Activated effector memory CD4-positive, alpha-beta T cell treated with anti-CD3 and anti-CD28 coated beads, Interleukin-2, amount 50 U/mL, for 16 hours (primary cell): ENCODE measurements at regions not wholly inside any gene's neighbourhood (a gene's known extent, or its start where the extent isn't known, plus 50 kb on each side); places are given as distances from the start of the nearest gene placed in this dataset.

Source experiments
- DNase-seq: peaks from one replicate; pipeline ENCODE4 v3.0.0-alpha.2; 2020

DNA sequence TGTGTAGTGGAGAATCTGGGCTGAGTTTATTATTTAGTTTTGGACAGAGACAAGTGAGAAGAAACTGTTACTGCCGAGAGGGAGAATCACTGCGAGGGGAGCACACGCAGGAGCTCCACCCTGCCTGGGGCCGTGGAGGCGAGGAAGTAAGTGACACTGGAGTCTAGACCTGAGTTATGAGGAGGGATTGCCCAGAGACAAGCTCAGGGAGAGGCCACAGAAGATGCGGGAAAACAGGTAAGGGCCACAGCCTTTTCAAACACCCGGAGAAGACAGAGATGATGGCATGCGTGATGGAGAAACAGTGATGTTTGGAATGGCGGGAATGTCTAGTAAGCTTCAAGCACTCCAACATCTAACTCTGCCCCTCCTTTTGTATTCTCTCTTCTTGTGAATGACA, 84.1 kb downstream of the TNFSF11 start:
- DNase-seq, result no peak

DNA sequence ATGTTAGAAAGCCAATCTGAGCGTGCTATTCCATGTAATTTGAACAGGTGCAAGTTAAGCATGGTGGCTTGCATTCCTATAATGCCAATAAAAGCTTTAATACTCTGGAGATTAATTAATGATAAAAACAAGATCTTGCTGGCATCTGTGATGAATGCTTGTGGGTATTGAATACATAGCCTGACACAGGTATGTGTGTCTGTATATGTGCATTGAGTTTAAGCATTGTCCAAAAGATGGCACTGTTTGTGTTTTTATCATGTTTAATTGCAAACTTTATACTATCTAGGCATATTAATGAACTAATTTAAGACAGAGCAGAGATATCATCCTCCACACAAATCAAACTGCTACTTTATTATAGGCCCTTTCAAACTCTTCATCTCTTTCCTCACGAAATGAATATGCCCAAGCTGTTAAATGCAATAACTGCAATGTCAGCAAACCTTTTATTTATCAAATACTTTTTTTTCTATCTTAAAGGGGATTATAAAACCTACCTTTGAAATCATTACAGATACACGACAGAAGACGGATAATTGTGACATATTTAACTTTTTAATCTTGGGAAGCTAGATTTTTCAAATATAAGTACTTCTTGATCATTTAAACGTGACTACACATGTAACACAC, 86.5 kb downstream of the TNFSF11 start:
- DNase-seq, result no peak

DNA sequence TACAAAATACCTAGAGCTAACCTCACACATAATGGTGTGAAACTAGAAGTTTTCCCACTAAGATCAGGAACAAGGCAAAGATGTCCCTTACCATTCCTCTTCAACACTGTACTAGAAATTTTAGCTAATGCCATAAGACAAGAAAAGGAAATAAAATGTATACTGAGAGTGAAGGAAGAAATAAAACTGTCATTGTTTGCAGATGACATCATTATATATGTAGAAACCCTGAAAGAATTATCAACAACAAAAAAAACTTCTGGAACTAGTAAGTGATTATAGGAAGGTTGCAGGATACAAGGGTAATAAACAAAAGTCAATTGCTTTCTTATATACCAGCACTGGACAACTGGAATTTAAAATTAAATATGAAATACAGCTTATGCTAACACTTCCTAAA, 93.7 kb downstream of the TNFSF11 start:
- no peak for DNase-seq

DNA sequence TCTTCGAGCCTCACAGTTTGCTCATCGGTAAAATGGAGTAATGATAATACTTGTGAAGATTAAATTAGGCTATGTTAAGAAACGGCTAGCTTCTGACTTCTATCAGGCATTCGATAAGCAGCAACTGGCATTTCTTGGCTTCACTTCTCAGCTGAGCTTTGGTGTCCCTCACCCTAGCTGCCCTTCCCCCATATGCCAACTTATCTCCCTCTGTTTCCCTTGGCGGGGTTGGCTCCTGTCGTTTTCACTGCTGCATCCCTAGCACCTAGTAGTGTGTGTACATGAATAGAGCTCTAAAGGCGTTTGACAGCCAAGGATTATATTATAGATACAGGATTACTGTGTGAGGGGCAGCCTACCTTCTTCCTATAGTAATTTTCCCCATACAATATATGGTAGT, 97.5 kb downstream of the TNFSF11 start:
- no peak for DNase-seq

DNA sequence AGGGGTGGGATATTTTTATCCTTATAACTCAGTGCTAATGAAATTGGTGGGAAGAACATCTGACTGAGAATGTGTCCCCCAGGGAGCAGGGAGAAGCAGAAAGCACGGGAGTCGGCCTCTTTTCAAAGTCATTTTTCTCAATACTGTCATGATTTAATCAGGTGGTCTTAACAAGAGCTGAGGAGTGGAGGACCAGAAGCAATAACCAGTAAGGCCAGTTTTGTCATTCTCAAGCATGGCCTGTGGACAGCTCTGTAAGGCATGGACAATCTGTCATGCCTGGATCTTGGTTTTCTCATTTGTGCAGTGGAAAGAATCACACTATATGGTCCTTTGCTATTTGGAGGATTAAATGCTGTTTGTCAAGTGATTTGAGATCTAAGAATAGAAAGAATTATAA, 99.7 kb downstream of the TNFSF11 start:
- DNase-seq, result no peak

DNA sequence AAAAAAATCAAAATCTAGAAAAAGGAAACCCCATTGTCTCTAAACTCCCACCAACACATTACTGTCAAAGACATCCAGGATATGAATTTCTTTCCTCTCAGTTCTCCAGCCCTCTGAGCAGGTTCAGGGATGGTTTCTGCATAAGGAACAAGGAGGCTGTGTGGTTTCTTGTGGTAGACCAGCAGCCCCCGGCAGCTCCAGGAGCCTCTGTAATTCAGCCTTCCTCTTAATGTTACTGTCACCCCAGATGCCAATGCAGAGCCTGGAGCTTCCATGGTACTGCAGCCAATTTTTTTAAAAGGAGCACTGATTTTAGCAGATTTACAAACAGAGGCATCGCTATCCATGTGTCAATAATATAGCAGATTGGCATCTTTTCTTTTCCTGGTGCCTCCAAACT, 100.6 kb upstream of the FAM216B start:
- DNase-seq, result no peak

DNA sequence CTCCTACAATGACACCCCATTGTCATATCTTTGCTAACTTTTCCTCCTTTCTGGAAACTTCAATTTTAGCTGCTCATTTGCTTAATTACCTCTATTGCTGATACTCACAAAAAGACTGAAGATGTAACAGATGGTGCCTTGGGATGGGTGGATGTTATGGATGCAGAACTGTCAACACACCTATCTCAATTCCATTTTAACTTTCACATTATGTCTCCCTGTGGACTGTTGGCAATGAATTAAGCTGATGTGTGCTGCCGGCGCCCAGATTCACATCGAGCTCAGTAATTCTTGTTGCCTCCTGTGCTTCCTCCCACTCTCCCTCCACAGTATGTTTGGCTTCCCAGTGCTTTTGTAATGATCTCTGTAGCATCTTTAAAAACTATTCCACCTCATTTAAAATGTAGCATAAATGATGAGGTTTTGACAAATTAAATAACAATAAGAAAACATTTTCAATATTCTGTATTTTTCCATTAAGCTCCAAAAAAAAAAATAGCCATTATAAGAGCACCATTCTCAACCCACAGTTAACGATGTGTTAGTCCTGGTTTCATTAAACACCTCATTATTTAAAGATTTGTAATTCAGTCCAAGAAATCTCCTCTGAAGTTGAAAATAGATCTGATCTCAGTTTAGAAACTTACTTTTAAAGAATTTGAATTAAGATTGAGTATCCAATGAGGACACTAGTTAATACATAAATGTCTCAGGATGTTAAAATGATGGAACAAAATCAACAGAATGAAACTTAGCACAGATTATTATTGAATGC, 99.9 kb upstream of the FAM216B start:
- no peak for DNase-seq

DNA sequence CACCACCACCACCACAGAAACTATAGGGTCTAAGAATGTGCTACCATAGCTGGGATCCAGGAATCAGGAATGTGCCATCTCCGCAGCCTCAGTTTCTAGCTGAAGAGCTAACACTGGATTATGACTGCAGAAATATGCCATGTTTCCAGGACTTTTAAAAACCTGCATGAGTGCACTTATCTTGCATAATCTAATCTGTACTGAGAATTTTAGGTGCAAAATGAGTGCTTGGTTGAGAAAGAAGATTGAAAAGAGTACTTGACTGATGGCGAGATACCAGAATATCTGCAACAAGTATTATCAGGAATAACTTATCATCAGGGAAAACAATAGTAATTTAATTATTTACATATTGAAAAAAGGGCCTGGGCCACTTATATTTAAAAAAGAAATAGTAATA, 97.2 kb upstream of the FAM216B start:
- no peak for DNase-seq

DNA sequence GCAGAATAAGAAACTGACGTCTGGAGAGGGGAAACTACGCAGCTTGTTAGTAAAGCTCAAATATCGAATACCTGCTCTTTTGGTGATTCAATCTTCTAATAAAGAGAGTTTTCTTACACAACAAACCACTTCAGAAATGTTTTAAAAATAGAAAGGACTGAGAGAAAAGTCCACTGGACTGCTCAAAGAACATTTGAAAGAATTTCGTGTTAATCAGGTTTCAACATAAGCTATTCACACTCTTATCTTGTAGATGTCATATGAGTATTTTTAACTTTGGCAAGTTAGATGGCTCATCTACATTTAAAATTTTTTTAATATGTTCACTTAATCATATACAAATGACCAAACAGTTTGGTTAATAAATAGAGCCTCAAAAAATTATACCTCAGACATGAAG, 95.6 kb upstream of the FAM216B start:
- DNase-seq, result no peak

DNA sequence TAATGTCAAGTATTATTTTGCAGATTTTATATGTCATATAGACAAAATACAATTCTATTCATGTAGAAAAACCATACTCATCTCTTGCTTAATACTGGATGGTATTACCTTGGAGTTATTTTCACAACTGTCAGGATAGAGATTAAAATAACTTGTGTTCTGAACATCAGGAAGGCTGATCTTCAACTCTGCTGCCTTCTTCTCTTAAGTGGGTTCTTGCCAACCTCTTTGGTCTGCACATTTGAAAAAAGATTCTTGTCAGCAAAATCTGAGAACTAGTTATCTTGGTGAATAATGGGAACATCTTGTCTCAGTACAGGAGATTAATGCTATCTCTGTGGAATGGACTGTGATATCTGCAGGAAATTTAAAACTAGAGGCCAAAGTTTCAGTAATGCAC, 95.2 kb upstream of the FAM216B start:
- no peak for DNase-seq

DNA sequence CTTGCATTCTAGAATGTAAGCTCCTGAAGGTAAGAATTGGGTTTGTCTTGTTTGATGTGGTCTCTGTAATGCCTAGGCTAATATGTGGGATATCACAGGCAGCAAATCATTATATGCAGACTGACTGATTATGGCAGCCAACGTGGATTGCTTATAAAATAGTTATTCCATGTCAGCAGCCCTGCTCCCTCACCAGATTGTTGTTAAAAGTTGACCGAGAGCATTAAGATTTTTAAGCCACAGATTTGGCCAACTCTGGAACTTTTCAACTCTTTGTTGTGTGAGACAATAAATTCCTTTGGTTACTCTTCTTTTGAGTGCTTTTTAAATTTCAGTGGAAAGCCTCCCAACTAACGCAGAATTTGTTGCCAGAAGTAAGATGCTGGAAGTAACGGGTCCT, 92.6 kb upstream of the FAM216B start:
- DNase-seq, result no peak

DNA sequence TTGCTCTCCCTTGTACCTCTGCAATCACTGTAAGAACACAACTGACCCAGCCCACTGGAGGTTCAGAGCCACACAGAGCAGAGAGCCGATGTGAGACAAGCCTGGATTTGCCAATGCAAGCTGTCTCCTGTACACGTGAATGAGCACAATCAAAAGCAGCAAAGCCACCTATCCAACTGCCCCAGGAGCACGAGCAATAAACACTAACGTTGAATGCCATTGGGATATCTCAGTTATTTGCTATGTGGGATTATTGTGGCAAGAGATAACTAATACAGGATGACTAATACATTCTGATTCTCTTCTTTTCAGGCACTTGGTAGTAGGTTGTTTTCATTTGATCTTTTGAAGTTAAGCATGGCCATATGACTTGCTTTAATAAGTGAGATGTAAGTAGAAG, 85.2 kb upstream of the FAM216B start:
- DNase-seq, result no peak

DNA sequence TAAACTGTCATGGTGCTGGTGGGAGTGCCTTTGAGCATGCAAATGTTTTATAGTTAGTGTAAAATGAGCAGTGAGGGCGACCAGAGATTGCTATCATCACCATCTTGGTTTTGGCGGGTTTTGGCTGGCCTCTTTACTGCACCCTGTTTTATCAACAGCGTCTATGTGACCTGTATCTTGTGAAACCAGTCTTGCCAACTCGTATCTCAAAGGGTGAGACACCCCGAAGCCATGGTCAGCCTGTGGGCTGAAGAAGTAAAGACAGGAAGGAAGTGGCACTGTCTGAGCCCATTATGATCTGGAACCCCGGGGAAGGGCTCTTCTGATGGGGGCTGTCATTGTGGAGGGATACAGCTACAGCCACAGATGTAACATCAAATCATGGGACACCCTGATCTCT, 81.5 kb upstream of the FAM216B start:
- no peak for DNase-seq

DNA sequence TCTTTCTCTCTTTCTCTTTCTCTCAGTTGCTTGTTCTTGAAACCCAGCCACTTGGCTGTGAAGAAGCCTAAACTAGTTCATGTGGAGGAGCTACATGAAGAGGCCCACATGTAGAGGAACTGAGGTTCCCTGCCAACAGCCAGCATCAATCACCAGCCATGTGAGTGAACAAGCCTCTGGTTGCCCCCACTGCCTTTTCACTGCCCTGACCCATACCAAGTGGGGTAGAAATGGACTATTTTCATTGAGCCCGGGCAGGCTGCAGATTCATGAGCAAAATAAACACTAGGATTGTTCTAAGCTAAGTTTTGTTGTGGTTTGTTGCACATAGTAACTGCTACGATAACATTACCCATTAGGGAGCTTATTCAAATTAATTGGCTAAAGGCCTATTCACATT, 78.7 kb upstream of the FAM216B start:
- no peak for DNase-seq

DNA sequence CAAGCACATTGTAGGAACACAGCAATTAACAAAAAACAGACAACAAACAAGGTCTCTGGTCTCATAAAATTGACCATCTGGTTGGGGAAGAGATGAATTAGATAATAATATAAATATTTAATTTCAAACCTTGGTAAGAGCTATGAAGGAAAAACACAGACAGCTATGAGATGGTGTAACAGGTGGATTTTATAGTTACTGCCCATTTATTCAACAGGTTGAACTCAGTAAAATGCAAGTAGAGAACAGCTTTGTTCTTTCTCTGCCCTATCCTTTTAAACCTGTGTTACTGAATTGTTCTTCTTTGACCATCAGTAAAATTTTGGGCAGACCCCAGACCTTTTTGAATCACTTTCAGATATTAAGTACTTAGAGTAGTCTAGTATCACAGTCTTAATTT, 77.6 kb upstream of the FAM216B start:
- DNase-seq, result no peak

DNA sequence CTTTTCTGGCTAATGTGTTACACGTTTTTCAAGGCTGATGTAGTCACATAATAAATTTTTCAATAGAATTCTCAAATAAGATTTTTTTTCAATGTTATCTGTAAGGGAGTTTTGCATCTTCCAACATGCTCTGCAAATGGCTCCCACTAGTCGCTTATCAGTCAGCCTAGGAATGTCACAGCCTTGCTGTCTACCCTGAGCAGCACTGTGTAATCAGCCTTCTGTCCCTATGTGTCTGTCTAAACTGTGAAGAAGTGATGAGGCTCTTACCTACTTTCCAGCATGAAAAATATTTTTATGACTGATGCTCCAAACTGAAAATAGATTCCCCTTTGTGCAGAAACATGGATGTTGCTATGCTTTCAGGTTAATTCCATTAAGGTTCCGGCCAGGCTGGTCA, 75.1 kb upstream of the FAM216B start:
- DNase-seq, result no peak

DNA sequence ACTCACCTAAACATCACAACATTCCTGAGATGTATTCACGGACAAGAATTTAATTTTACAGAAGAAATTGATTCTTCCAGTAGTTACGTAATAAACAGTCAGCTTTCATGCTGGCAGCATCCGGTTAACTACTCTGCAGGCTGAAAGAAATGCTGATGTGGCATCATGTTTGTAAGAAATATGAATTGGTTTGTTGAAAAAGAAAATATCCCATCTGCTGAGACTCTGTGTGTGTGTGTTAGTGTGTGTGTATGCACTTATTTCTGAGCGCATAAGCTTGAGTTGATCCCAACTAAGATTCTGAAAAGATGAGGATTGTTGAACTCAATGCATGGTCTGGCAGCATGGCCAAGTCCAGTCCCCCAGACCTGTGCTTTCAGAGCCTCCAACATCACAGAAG, 74.3 kb upstream of the FAM216B start:
- no peak for DNase-seq

DNA sequence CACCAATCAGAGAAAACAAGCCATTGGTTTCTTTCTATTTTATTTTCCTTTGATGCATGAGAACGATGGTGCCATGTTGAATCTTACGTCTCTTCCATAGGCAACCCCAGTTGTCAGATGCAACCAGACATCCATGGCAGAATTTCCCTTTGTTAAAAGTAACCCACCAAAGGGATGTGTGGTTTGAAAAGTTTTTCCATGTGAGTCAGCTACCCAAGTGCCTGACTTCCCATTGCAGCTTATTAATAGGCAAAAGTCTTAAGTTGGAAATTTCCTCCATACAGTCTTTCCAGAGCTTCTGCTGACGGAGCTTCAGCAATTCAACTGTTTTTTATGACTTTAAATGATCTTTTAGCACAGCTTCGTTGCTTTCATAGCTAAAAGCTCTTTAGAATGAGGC, 73.8 kb upstream of the FAM216B start:
- no peak for DNase-seq

DNA sequence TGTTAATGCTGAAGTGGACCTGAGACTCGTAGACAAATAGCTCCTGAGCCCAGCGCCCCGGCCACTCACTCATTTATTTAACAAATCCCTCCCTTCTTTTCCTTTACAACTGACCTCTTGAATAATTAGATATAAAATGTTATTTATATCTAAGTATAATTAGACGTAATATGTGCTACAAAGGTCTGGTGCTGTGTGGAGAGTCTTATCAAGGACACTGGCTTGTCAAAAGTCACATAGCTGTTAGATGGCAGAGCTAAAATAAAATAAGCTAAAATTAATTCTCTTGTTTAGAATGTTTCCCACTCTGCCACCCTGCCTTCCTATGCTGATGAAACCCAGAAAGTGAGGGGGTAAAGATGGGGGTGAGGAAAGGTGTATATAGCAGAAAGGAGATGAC, 73.0 kb upstream of the FAM216B start:
- DNase-seq, result no peak

DNA sequence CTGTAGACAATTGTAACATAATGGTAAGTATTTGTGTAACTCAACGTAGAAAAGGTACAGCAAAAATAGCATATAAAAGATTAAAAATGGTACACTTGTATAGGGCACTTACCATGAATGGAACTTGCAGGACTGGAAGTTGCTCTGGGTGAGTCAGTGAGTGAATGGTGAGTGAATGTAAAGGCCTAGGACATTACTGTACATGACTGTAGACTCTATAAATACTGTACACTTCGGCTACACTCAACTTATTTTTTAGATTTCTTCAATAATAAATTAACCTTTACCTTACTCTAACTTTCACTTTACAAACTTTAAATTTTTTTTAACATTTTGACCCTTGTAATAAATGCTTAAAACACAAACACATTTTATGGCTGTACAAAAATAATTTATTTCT, 72.1 kb upstream of the FAM216B start:
- no peak for DNase-seq

DNA sequence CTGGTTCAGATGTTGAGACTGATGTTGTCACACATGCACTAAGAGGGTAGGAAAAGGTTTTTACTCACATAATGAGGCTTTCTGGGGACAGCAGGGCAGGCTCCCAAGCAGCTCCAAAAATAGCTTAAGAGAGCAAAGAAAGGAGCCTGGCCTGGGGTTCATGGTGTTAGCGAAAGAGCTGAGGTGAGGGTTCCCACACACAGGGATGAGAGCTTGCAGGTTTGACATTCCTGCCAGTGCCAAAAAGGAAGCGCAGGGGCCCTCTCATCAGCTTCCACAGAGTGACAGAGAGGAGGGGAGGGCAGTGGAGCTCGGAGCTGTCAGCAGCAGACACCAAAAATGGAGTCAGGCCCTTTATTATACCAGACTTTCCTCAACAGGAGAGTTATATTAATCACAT, 65.5 kb upstream of the FAM216B start:
- no peak for DNase-seq

DNA sequence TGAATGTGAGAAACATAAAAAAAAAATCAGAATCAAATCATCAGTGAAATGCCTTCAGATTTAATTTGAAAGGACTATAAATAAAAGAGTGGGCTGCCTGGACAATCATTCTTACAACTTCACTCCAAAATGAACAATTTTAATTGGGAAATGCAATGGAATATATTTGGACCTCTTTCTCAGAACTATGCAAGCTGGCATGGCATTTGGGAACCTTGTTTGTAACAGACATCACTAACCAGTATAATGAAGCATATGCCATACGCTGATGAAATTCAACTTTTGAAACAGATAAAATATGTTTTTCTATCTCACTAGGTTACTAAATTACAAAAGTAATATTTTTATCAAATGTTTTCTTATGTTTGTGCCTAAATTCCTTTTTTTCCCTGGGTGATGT, 64.2 kb upstream of the FAM216B start:
- no peak for DNase-seq

DNA sequence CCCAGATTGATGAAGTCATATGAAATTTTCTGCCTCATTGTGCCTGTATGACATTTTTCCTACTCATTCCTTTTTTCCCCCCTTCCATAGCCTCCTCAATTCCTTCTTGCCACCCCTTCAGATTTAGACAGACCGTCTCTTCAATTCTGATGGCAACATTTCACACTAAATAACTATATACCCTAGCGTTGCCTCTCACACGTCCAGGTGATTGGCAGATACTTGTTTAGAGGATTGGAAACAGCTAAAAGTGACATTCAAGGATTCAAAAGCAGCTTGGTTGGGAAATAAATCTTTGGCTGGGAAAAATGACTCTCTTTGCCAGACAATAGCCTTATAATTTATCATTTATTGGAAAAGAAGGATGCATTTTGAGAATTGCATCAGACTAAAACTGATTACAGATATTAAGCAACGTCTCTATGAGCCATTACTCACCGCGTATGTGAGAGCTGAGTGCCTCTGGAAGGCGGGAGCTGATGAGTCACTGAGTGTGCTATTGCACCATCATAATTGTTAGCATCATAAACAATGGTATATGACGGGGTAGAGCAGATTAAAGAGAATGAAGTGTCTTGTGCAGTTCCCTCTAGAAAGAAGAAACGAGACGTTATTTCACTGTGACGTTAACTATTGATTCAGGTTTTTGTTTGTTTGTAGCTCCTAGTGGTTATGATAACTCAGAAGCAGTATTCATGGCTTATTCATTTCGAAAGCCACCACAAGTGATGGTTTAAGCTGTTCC, 61.1 kb upstream of the FAM216B start:
- DNase-seq, result peak; percentile 66

DNA sequence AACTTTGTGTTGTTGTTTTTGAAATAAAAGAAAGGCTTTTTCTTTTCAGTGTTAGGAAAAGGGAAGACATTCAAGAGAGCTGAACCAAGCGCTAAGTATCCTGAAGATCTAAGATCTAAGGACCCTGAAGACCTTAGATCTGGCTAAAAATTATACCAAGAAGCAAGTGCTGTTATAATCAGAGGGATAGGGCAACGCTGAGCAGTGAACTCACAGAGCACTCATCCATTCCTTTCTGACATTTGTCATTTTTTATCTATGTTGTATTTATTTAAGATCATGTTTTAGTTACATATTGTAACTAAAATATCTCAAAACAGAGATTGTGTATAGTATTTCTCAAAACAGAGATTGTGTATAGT, 60.5 kb upstream of the FAM216B start:
- no peak for DNase-seq
